GM18867 (cell line): ENCODE measurements at regions not wholly inside any gene's neighbourhood (a gene's known extent, or its start where the extent isn't known, plus 50 kb on each side); places are given as distances from the start of the nearest gene placed in this dataset.
"Not testable (repeated sequence)": the region's sequence is repeated elsewhere in the genome, so short reads cannot be mapped to it uniquely, and the experiment has no call there.

Experiments used
- ATAC-seq: cut with Tn5 transposase; IDR thresholded peaks from one replicate; pipeline ENCODE4 v1.9.1; 2021; ENCODE audit warnings: mild to moderate bottlenecking, moderate library complexity; ENCODE audit not compliant: unreplicated experiment

GRCh38 chr10:105592468-105592867, 951.4 kb downstream of the SORCS3 start:
- ATAC-seq, result no peak

- no peak for ATAC-seq
Measured at GRCh38 chr10:105586451-105587098, 945.5 kb downstream of the SORCS3 start.

- no peak for ATAC-seq
Measured at GRCh38 chr10:105585753-105586152, 944.7 kb downstream of the SORCS3 start.

GRCh38 chr10:105585171-105585570, 944.1 kb downstream of the SORCS3 start:
- ATAC-seq, result no peak

- ATAC-seq, result no peak
Measured at GRCh38 chr10:105579112-105579511, 938.0 kb downstream of the SORCS3 start.

GRCh38 chr10:105577865-105578607, 936.9 kb downstream of the SORCS3 start:
- ATAC-seq, result no peak

- ATAC-seq, result no peak
Measured at GRCh38 chr10:105559333-105560097, 918.4 kb downstream of the SORCS3 start.

GRCh38 chr10:105550453-105550852, 909.4 kb downstream of the SORCS3 start:
- ATAC-seq, result not testable (repeated sequence)

- no peak for ATAC-seq
Measured at GRCh38 chr10:105549731-105550130, 908.6 kb downstream of the SORCS3 start.

GRCh38 chr10:105545101-105545500, 904.0 kb downstream of the SORCS3 start:
- ATAC-seq, result no peak

- no peak for ATAC-seq
Measured at GRCh38 chr10:105540381-105540780, 899.3 kb downstream of the SORCS3 start.

GRCh38 chr10:105538874-105539273, 897.8 kb downstream of the SORCS3 start:
- ATAC-seq, result no peak

GRCh38 chr10:105535478-105535877, 894.4 kb downstream of the SORCS3 start:
- ATAC-seq, result no peak

GRCh38 chr10:105534086-105534485, 893.0 kb downstream of the SORCS3 start:
- ATAC-seq, result no peak

- ATAC-seq, result no peak
Measured at GRCh38 chr10:105516511-105516910, 875.4 kb downstream of the SORCS3 start.

- no peak for ATAC-seq
Measured at GRCh38 chr10:105514106-105514505, 873.0 kb downstream of the SORCS3 start.

GRCh38 chr10:105509517-105509916, 868.4 kb downstream of the SORCS3 start:
- no peak for ATAC-seq

GRCh38 chr10:105506262-105506661, 865.2 kb downstream of the SORCS3 start:
- no peak for ATAC-seq

GRCh38 chr10:105503714-105504113, 862.6 kb downstream of the SORCS3 start:
- ATAC-seq, result no peak

- no peak for ATAC-seq
Measured at GRCh38 chr10:105502058-105502457, 861.0 kb downstream of the SORCS3 start.

- no peak for ATAC-seq
Measured at GRCh38 chr10:105494944-105495343, 853.9 kb downstream of the SORCS3 start.

GRCh38 chr10:105494303-105494702, 853.2 kb downstream of the SORCS3 start:
- ATAC-seq, result no peak
